Astrocyte (in vitro differentiated cells and primary cell): ENCODE measurements at regions not wholly inside any gene's neighbourhood (a gene's known extent, or its start where the extent isn't known, plus 50 kb on each side); places are given as distances from the start of the nearest gene placed in this dataset.

Experiments used
- CTCF ChIP-seq: IDR thresholded peaks from 2 replicates; pipeline ENCODE4 v1.5.1; 2011; ENCODE audit warnings: low read depth, mild to moderate bottlenecking, inconsistent platforms, low read length, moderate library complexity; ENCODE audit not compliant: insufficient read depth
- EZH2 ChIP-seq: IDR thresholded peaks from 2 replicates; pipeline ENCODE4 v1.6.1; 2012; ENCODE audit warnings: mild to moderate bottlenecking, low read length, inconsistent platforms; ENCODE audit not compliant: insufficient read depth

- TF ChIP-seq CTCF (no peak), EZH2 (no peak)
Measured at GRCh38 chr15:95019907-95020306, 788.5 kb downstream of the MCTP2 start.
